IPS-15b (cell line): ENCODE measurements at regions not wholly inside any gene's neighbourhood (a gene's known extent, or its start where the extent isn't known, plus 50 kb on each side); places are given as distances from the start of the nearest gene placed in this dataset.
"Not testable (repeated sequence)": the region's sequence is repeated elsewhere in the genome, so short reads cannot be mapped to it uniquely, and the experiment has no call there.

Experiments
- H3K27me3 ChIP-seq: one replicate; pipeline ENCODE4 v1.6.1; 2013; ENCODE audit warnings: low read length; ENCODE audit not compliant: control insufficient read depth, insufficient read depth
- H3K36me3 ChIP-seq: one replicate; pipeline ENCODE4 v1.6.1; 2013; ENCODE audit warnings: low read length; ENCODE audit not compliant: control insufficient read depth, insufficient read depth
- H3K4me1 ChIP-seq: one replicate; pipeline ENCODE4 v1.6.1; 2013; ENCODE audit warnings: mild to moderate bottlenecking, low read length; ENCODE audit not compliant: control insufficient read depth, insufficient read depth
- H3K4me3 ChIP-seq: one replicate; pipeline ENCODE4 v1.5.1; 2013; ENCODE audit warnings: low read depth, low read length
- H3K9ac ChIP-seq: one replicate; pipeline ENCODE4 v1.6.1; 2013; ENCODE audit warnings: low read depth, mild to moderate bottlenecking, low read length
- H3K9me3 ChIP-seq: one replicate; pipeline ENCODE4 v1.6.1; 2013; ENCODE audit warnings: mild to moderate bottlenecking, low read length; ENCODE audit not compliant: control insufficient read depth, insufficient read depth

GRCh38 chr12:72865921-72866320 is 593.8 kb downstream of the TRHDE start:
- Histone ChIP-seq H3K36me3 (no peaks in the 10 kb centered on the region), H3K9me3 (no peaks in the 10 kb centered on the region), H3K4me1 (no peaks in the 10 kb centered on the region), H3K27me3 (no peaks in the 10 kb centered on the region), H3K9ac (no peak overlapping the region), H3K4me3 (no peak overlapping the region)

GRCh38 chr12:72869024-72869423 is 596.9 kb downstream of the TRHDE start:
- Histone ChIP-seq H3K9me3 (no peaks in the 10 kb centered on the region), H3K4me3 (no peak overlapping the region), H3K4me1 (peaks cover 16% of the 10 kb centered on the region), H3K36me3 (no peaks in the 10 kb centered on the region), H3K9ac (no peak overlapping the region), H3K27me3 (no peaks in the 10 kb centered on the region)

DNA sequence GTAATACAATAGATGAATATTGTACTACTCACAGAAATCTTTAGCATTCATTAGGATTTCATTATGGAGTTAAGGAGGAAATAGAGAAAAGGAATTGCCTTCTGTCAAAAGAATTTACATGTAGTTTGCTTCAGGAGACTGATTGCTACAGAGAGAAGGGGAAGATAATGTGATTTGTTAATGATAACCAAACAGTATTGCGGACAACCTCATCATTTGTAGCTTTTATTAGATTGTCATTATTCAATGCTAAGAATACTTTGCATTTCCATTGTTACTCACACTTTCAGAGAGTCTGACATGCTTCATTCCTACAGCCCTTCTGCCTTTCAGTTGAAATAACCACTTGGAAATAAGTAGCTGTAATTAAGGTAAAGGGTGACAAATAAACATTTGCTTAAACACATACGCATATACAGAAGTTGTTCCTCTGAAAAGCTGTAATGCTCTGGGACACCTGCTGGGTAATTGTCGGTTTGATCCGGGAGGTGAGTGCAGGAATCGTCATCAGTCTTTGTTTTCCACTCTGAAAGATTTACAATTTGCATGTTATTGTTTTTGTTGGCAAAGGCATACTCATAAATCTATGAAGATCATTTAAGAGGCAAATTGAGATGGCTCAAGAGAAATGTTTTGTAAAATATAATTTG is 600.2 kb downstream of the TRHDE start:
- no peaks in the 10 kb centered on the region for H3K36me3 ChIP-seq
- no peaks in the 10 kb centered on the region for H3K27me3 ChIP-seq
- H3K4me1 ChIP-seq, result peaks cover 16% of the 10 kb centered on the region
- H3K9me3 ChIP-seq, result peaks cover 3% of the 10 kb centered on the region
- H3K4me3 ChIP-seq, result no peak overlapping the region
- H3K9ac ChIP-seq, result no peak overlapping the region

- no peak overlapping the region for H3K4me3 ChIP-seq
- H3K36me3 ChIP-seq, result no peaks in the 10 kb centered on the region
- peaks cover 16% of the 10 kb centered on the region for H3K4me1 ChIP-seq
- no peaks in the 10 kb centered on the region for H3K27me3 ChIP-seq
- H3K9me3 ChIP-seq, result peaks cover 3% of the 10 kb centered on the region
- no peak overlapping the region for H3K9ac ChIP-seq
Measured at GRCh38 chr12:72872996-72873395, 600.8 kb downstream of the TRHDE start.

DNA sequence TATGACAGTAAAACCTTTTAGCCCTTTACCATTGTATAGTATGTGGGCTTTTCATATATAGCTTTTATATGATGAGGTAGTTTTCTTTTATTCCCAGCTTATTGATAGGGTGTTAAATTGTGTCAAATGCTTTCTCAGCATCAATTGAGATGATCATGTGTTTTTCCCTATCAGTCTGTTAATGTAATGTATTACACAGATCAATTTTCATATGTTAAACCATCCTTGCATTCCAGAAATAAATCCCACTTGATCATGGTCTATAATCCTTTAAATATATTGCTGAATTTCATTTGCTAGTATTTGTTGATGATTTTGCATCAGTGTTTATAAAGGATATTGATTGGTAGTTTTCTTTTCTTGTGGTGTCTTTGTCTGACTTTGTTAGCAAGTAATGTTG is 603.9 kb downstream of the TRHDE start:
- Histone ChIP-seq H3K4me1 (peaks cover 16% of the 10 kb centered on the region), H3K27me3 (no peaks in the 10 kb centered on the region), H3K9me3 (peaks cover 3% of the 10 kb centered on the region), H3K4me3 (no peak overlapping the region), H3K36me3 (no peaks in the 10 kb centered on the region), H3K9ac (no peak overlapping the region)

- Histone ChIP-seq H3K36me3 (no peaks in the 10 kb centered on the region), H3K4me3 (no peak overlapping the region), H3K4me1 (peaks cover 10% of the 10 kb centered on the region), H3K27me3 (no peaks in the 10 kb centered on the region), H3K9me3 (no peaks in the 10 kb centered on the region), H3K9ac (no peak overlapping the region)
Measured at GRCh38 chr12:72888693-72889092, 616.5 kb downstream of the TRHDE start.

DNA sequence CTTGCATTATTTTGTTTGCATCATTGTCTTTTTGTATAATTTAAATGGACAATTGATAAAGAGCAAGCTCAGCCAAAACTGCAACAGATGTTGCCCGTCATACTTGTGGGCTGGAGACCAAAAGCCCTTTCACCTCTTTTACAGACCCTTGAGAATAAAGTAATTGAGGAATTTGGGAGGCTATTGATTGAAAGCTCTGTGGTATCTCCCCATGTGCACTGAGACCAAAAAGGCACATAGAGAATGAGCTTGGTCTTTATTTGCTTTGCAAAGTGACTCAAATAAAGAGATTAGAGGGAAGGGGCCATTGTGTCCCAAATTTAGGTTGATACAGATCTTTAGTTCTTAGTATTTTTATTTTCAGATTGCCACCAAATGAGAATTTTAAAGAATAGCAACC is 617.6 kb downstream of the TRHDE start:
- no peaks in the 10 kb centered on the region for H3K36me3 ChIP-seq
- no peak overlapping the region for H3K4me3 ChIP-seq
- no peaks in the 10 kb centered on the region for H3K27me3 ChIP-seq
- peaks cover 10% of the 10 kb centered on the region for H3K4me1 ChIP-seq
- no peak overlapping the region for H3K9ac ChIP-seq
- no peaks in the 10 kb centered on the region for H3K9me3 ChIP-seq

- no peak overlapping the region for H3K9ac ChIP-seq
- no peaks in the 10 kb centered on the region for H3K36me3 ChIP-seq
- no peak overlapping the region for H3K4me3 ChIP-seq
- H3K27me3 ChIP-seq, result no peaks in the 10 kb centered on the region
- no peaks in the 10 kb centered on the region for H3K4me1 ChIP-seq
- H3K9me3 ChIP-seq, result no peaks in the 10 kb centered on the region
Measured at GRCh38 chr12:72901685-72902084, 629.5 kb downstream of the TRHDE start.

DNA sequence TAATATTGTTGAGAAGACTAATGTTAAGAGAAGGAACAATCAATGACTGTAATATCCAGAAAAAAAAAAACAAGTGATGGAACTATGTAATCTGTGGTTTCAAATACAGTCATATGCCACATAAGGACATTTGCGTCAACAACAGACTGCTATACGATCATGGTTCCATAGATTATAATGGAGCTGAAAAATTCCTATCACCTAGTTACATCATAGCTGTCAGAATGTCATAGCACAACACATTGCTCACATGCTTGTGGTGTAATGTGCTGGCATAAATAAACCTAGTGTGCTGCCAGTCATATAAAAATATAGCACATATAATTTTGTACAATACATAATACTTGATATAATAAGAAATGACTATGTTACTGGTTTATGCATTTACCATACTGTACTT is 653.5 kb downstream of the TRHDE start:
- Histone ChIP-seq H3K4me3 (no peak overlapping the region), H3K4me1 (no peaks in the 10 kb centered on the region), H3K27me3 (no peaks in the 10 kb centered on the region), H3K36me3 (no peaks in the 10 kb centered on the region), H3K9ac (no peak overlapping the region), H3K9me3 (no peaks in the 10 kb centered on the region)

DNA sequence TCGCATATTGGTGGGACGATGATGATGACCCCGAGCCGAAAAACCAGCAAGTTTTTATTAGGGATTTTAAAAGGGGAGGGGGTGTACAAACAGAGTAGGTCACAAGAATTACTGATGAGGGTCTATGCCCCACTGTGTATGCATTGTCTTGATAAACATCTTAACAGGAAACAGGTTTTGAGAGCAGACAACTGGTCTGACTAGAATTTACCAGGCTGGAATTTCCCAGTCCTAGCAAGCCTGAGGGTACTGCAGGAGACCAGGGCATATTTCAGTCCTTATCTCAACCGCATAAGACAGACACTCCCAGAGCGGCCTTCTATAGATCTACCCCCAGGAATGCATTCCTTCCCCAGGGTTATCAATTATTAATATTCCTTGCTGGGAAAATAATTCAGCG is 659.7 kb downstream of the TRHDE start:
- H3K4me3 ChIP-seq, H3K9ac ChIP-seq, H3K9me3 ChIP-seq, H3K36me3 ChIP-seq, H3K27me3 ChIP-seq, H3K4me1 ChIP-seq: not testable (repeated sequence)

GRCh38 chr12:72937486-72937885 is 665.3 kb downstream of the TRHDE start:
- no peaks in the 10 kb centered on the region for H3K27me3 ChIP-seq
- H3K9ac ChIP-seq, result no peak overlapping the region
- H3K9me3 ChIP-seq, result no peaks in the 10 kb centered on the region
- no peaks in the 10 kb centered on the region for H3K4me1 ChIP-seq
- H3K36me3 ChIP-seq, result peaks cover 2% of the 10 kb centered on the region
- H3K4me3 ChIP-seq, result no peak overlapping the region

DNA sequence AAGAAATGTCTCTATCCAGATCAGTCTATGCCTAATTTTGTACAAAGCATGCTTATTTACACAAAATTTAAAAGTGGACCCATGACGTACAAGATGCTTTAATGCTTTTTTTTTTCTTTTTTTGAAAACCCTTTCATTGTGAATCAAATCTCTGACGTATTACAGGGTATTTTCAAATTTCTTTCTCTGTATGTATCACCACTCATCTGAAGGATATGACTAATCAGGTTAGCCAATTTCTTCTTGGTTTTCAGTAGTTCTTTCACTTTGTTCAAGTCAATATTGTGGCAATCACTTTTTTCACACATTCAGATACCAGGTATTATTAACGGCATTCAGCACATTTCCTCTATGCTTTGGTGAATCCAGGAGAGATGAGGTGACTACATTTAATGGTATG is 685.3 kb downstream of the TRHDE start:
- H3K27me3 ChIP-seq, result no peaks in the 10 kb centered on the region
- no peaks in the 10 kb centered on the region for H3K36me3 ChIP-seq
- H3K4me3 ChIP-seq, result no peak overlapping the region
- no peaks in the 10 kb centered on the region for H3K4me1 ChIP-seq
- no peaks in the 10 kb centered on the region for H3K9me3 ChIP-seq
- no peak overlapping the region for H3K9ac ChIP-seq
